Stomach (tissue), 4 donors: ENCODE measurements at regions not wholly inside any gene's neighbourhood (a gene's known extent, or its start where the extent isn't known, plus 50 kb on each side); places are given as distances from the start of the nearest gene placed in this dataset.

ENCODE experiments used
- POLR2A ChIP-seq, 4 donors: fragments of 450-650 bp; IDR thresholded peaks; one replicate each; pipeline ENCODE4 v1.6.1; 2016; ENCODE audit warnings: antibody characterized with exemption in 4 of 4, control low read depth in 2 of 4, mild to moderate bottlenecking in 1 of 4, moderate library complexity in 1 of 4
- POLR2AphosphoS5 ChIP-seq, 3 donors: sonication (generic); formaldehyde crosslinking; IDR thresholded peaks; one replicate each; pipeline ENCODE4 v1.6.1; 2016; ENCODE audit warnings: antibody characterized with exemption in 3 of 3
- TF ChIP-seq, protein P1 (sequence below), 7 experiments: fragments of 450-650 bp in 4 of 7; fragments of 200-600 bp in 3 of 7; sonication (generic) in 3 of 7; IDR thresholded peaks; one replicate each; pipeline ENCODE4 v1.5.1; 2016 to 2019; ENCODE audit warnings: antibody characterized with exemption in 7 of 7, control low read depth in 2 of 7, mild to moderate bottlenecking in 1 of 7

DNA sequence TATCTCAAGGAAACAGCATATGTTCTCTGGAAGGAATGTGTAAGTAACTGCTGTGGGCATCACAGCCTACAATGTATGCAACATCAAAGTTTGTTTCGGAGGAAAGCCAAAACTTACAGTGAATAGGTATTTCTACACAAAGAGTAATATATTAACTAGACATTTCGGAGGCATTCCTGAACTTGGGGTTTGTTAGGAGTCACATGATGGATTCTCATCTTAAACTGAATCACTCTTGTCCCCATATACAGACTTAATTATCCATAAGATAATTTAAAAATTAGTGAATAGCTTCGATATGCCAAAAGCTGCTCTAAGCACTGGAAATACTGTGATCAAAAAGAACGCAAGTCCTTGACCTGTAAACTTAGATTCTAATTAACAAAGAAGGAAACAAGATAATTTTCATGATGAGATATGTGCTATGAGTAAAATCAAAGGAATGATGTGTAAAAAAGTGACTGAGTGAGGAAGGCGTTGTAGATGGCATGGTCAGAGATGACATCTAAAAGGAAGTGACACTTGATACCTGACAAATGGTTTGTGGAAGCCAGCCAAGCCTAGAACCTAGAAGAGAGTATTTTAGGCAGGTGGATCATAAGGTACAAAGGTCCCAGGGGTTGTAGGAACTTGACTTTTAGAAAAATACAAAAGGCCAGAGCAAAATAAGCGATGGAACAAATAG lies 273.1 kb downstream of the MRPL39 start:
- TF ChIP-seq, protein P1, sequence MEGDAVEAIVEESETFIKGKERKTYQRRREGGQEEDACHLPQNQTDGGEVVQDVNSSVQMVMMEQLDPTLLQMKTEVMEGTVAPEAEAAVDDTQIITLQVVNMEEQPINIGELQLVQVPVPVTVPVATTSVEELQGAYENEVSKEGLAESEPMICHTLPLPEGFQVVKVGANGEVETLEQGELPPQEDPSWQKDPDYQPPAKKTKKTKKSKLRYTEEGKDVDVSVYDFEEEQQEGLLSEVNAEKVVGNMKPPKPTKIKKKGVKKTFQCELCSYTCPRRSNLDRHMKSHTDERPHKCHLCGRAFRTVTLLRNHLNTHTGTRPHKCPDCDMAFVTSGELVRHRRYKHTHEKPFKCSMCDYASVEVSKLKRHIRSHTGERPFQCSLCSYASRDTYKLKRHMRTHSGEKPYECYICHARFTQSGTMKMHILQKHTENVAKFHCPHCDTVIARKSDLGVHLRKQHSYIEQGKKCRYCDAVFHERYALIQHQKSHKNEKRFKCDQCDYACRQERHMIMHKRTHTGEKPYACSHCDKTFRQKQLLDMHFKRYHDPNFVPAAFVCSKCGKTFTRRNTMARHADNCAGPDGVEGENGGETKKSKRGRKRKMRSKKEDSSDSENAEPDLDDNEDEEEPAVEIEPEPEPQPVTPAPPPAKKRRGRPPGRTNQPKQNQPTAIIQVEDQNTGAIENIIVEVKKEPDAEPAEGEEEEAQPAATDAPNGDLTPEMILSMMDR (IDR thresholded peaks at IDR 0.05): no peak
- TF ChIP-seq POLR2AphosphoS5 (IDR thresholded peaks at IDR 0.05) (no peak), POLR2A (IDR thresholded peaks at IDR 0.05) (no peak)
